GM10266 (cell line): ENCODE measurements at regions not wholly inside any gene's neighbourhood (a gene's known extent, or its start where the extent isn't known, plus 50 kb on each side); places are given as distances from the start of the nearest gene placed in this dataset.
"Not testable (repeated sequence)": the region's sequence is repeated elsewhere in the genome, so short reads cannot be mapped to it uniquely, and the experiment has no call there.

Source experiments
- DNase-seq: peaks from one replicate; pipeline ENCODE4 v3.0.0; 2012; ENCODE audit errors: extremely low spot score
- CTCF ChIP-seq: IDR thresholded peaks from 2 replicates; pipeline ENCODE4 v1.5.1; 2012; ENCODE audit warnings: mild to moderate bottlenecking, low read depth; ENCODE audit not compliant: control insufficient read depth, insufficient read depth; ENCODE audit errors: missing control alignments

DNA sequence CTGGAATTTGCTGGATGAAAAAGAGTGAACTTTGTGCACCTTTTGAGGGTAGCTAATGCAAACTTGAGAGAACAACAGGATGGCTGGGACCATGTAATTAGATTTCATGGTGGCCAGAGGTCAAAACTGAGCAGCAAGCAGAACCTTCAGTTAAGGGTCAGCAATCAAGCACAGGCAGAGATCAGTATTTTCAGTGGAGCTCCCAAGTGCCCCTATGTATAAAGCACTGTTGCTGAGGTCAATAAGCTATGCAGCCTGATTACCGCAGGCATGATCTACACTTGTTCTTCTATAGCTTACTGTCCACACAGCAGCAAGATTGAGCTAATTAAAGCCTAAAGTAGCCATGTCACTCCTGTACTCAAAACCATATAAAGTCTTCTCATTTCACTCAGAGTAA lies 62.1 kb upstream of the TMC1 start:
- no peak for TF ChIP-seq CTCF
- DNase-seq, result no peak

GRCh38 chr9:72458153-72458552 lies 63.3 kb upstream of the TMC1 start:
- no peak for DNase-seq
- TF ChIP-seq CTCF, result no peak

GRCh38 chr9:72457366-72457765 lies 64.0 kb upstream of the TMC1 start:
- DNase-seq, result no peak
- TF ChIP-seq CTCF, result no peak

DNA sequence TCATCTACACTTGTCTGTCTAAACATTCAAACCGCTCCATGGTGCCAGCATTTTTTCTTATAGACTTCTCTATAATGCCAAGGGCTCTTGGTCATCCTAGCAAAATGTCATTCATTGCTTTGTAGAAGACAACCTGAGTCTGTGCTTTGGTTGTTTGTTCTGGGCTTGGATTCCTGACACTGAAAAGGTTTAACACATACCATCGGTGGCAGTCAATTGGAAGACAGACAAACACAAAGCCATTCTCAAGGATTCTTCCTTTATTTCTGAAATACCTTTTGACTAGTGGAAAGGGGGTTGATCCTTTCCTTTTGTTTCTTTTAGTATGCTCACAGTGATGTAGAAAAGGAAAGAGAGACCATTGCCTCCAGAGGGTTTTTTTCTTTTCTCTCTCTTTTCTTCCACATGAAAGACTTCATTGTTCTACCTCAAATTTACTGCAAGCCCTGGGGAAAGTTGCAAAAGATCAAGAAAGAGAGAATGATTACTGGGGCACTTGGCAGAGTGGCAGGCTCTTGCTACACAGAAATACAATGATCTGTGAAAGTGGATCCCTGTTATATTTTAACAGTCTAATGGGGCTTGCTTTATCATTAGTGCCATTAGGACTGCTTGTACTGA lies 66.4 kb upstream of the TMC1 start:
- TF ChIP-seq CTCF, result no peak
- DNase-seq, result no peak

DNA sequence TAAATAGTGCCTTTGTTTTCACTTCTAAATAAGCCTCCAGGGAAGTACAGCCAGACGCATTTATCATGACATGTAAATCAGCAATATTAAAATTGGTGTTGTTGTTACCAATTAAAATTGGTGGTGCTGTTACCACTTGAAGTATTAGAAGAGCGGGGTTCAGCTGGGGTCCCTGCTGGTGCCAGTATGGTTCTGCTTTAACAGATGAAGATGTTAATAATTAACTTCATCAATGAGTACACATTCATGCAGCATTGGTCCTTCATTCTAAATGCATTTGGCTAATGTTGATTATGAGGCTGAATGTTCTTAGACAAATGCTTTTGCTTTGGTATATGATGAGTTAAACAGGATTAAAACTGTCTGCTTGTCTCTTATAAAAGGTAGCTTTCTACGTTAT lies 67.6 kb upstream of the TMC1 start:
- no peak for TF ChIP-seq CTCF
- no peak for DNase-seq

GRCh38 chr9:72446241-72446640 lies 75.2 kb upstream of the TMC1 start:
- not testable (repeated sequence) for DNase-seq

DNA sequence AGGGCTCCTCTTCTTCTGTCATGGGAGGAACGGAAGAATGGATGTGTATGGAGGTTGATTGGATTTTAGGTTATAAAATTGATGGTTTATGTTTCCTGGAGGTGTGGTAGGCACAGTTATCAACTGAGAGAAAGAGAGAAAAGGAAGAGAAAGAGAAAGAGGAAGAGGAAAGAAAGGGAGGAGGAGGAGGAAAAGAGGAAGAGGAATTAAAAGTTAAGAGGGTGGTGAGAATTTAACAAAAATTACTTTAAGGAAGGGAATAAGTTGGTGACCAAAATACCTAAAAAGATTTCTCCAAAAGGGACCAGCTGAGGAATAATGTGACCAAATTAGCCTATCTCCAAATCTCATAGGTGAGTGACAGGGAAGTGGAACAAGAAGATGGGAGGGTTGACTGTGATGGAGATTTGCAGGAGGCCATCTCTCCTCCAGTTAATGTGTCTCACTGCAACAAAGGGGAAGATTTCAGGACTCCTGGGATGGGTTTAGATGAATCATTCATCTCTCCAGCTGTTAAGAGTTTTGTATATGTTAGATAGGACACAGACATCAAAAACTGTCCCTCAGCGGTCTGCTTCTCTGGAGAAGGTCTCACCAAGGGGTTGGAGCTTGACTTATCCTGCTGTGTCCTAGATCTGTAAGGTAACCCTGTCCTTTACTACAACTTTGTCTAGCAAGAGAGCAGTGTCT lies 76.0 kb upstream of the TMC1 start:
- DNase-seq, result no peak
- TF ChIP-seq CTCF, result no peak
